GM18505 (cell line): ENCODE measurements at regions not wholly inside any gene's neighbourhood (a gene's known extent, or its start where the extent isn't known, plus 50 kb on each side); places are given as distances from the start of the nearest gene placed in this dataset.
"Not testable (repeated sequence)": the region's sequence is repeated elsewhere in the genome, so short reads cannot be mapped to it uniquely, and the experiment has no call there.

ENCODE experiments used
- ATAC-seq: cut with Tn5 transposase; IDR thresholded peaks from one replicate; pipeline ENCODE4 v1.9.1; 2021; ENCODE audit not compliant: unreplicated experiment
- POLR2A ChIP-seq: IDR thresholded peaks from 4 replicates; pipeline ENCODE4 v1.6.1; 2011; ENCODE audit warnings: borderline replicate concordance; ENCODE audit not compliant: insufficient read depth, insufficient read length; ENCODE audit errors: extremely low read depth

GRCh38 chr15:84094720-84095119, 140.9 kb upstream of the GOLGA6L4 start:
- not testable (repeated sequence) for ATAC-seq

GRCh38 chr15:84097053-84097452, 138.5 kb upstream of the GOLGA6L4 start:
- ATAC-seq: not testable (repeated sequence)

GRCh38 chr15:84098604-84099003, 137.0 kb upstream of the GOLGA6L4 start:
- TF ChIP-seq POLR2A: no peak
- no peak for ATAC-seq

GRCh38 chr15:84099181-84099580, 136.4 kb upstream of the GOLGA6L4 start:
- TF ChIP-seq POLR2A: no peak
- ATAC-seq: peak; percentile 53

- no peak for TF ChIP-seq POLR2A
- ATAC-seq: no peak
These were observed 132.2 kb upstream of the GOLGA6L4 start for GRCh38 chr15:84103345-84103744.

GRCh38 chr15:84104853-84105252, 130.7 kb upstream of the GOLGA6L4 start:
- no peak for ATAC-seq
- TF ChIP-seq POLR2A: no peak

GRCh38 chr15:84108728-84109127, 126.8 kb upstream of the GOLGA6L4 start:
- no peak for ATAC-seq
- no peak for TF ChIP-seq POLR2A

- no peak for ATAC-seq
- no peak for TF ChIP-seq POLR2A
These were observed 124.0 kb upstream of the GOLGA6L4 start for GRCh38 chr15:84111575-84111974.

- TF ChIP-seq POLR2A: no peak
- ATAC-seq: no peak
These were observed 123.5 kb upstream of the GOLGA6L4 start for GRCh38 chr15:84112025-84112424.

GRCh38 chr15:84113919-84114318, 121.7 kb upstream of the GOLGA6L4 start:
- no peak for ATAC-seq
- TF ChIP-seq POLR2A: no peak

GRCh38 chr15:84114680-84115079, 120.9 kb upstream of the GOLGA6L4 start:
- not testable (repeated sequence) for ATAC-seq

GRCh38 chr15:84119351-84119750, 116.2 kb upstream of the GOLGA6L4 start:
- not testable (repeated sequence) for ATAC-seq

GRCh38 chr15:84120903-84121302, 114.7 kb upstream of the GOLGA6L4 start:
- not testable (repeated sequence) for ATAC-seq

- not testable (repeated sequence) for ATAC-seq
These were observed 106.9 kb upstream of the GOLGA6L4 start for GRCh38 chr15:84128706-84129105.

GRCh38 chr15:84130098-84130831, 105.3 kb upstream of the GOLGA6L4 start:
- not testable (repeated sequence) for ATAC-seq

GRCh38 chr15:84135931-84136456, 99.6 kb upstream of the GOLGA6L4 start:
- not testable (repeated sequence) for ATAC-seq
